ENCODE measurements at regions not wholly inside any gene's neighbourhood (a gene's known extent, or its start where the extent isn't known, plus 50 kb on each side); places are given as distances from the start of the nearest gene placed in this dataset.

DNA sequence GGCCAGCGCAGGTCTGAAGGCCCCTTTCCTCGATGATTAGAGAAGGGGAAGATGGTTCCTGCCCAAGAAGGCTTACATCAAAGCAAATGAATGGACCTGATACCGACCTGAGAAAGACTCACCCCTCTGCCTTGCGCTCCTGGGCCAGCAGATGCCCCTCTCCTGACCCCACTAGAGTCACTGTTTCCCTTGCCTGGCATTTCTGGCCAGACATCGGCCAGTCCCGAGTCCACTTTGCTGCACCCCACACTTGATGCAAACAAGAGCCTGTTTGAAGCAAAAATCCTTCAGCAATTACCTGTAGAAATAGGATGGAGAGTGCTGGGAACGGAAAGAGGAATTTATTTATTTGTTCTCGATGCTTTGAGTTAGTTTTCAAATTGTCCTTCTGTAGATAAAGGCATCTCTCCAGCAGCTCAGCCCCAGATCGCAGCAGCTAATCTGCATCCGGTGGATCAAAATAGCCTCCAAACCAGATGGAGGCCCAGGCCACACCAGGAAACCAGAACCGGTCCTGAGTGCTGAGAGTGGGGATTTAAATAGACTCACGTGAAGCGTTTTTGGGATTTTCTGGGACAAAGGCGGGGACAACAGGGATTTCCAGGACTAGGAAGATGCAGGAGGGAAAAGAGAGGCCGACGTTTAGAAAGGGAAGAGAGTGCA is 148.6 kb downstream of the TRIM29 start:
- TF ChIP-seq, protein P1, sequence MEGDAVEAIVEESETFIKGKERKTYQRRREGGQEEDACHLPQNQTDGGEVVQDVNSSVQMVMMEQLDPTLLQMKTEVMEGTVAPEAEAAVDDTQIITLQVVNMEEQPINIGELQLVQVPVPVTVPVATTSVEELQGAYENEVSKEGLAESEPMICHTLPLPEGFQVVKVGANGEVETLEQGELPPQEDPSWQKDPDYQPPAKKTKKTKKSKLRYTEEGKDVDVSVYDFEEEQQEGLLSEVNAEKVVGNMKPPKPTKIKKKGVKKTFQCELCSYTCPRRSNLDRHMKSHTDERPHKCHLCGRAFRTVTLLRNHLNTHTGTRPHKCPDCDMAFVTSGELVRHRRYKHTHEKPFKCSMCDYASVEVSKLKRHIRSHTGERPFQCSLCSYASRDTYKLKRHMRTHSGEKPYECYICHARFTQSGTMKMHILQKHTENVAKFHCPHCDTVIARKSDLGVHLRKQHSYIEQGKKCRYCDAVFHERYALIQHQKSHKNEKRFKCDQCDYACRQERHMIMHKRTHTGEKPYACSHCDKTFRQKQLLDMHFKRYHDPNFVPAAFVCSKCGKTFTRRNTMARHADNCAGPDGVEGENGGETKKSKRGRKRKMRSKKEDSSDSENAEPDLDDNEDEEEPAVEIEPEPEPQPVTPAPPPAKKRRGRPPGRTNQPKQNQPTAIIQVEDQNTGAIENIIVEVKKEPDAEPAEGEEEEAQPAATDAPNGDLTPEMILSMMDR (conservative IDR thresholded peaks at IDR 0.05), result no peak
- H3K27ac ChIP-seq, result no peak overlapping the region

DNA sequence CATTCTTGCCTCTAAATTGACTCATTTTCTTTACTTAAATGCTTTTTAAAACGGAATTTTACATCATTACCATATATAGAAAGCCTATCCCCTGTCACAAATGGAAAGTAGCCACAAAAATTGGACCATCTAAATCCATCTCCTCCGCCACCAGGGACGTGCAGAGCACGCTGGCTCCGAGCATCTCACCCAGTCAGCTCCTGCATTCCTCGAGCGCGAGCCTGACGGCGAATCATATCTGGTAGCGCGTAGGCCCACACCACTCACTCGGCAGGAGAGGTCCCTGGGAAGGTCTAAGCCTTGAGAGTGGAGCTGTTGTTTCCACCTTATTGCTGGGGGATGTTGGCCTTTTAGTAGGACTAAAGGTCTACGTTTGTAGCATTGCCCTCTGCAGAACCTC is 152.4 kb downstream of the TRIM29 start:
- no peak overlapping the region for H3K27ac ChIP-seq
- TF ChIP-seq, protein P1 (conservative IDR thresholded peaks at IDR 0.05), result no peak

DNA sequence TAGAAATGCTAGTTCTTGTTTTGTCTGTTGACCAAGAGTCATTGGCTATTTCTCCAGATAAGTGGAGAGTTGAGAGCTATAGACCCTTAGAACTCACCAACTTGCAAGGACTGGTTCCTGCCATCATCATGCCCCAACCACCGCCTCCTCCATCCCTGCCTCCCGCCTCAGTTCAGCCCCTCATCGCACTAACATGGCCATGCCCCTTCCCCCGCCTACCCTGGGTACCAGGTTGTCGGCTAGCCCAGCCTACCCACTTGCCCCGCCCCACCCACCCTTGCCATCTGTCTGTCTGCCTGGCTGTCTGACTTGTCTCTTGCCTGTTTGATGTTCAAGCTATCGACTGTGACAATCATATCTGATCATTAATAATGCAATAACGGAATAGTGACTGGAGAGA is 154.1 kb downstream of the TRIM29 start:
- TF ChIP-seq, protein P1 (conservative IDR thresholded peaks at IDR 0.05), result no peak

DNA sequence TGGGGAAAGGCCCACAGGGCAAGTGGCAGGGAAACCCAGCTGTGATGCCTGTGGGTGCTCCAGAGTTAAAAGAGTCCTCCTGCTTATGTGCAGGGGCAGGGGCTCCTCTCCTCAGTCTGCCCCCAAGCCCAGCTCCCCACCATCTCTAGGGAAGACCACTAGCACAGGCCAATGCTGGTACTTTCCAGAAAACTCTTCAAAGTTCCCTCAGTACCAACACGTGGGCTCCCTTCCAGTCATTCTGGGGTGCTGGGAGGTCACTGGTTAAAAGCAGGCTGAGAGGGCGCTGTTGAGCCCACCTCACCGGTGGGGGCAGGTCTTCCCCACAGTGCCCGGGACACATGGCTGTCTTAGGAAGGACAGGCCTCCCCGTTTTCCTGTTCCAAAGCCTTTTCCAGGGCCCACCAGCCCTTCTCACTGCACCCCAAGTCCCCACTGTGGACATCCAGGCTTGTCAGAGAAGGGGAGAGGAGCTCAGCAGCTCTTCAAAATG is 154.6 kb downstream of the TRIM29 start:
- TF ChIP-seq, protein P1 (conservative IDR thresholded peaks at IDR 0.05), result no peak
- H3K27ac ChIP-seq, result no peak overlapping the region

More for the DNA sequence above, 154.1 kb downstream of the TRIM29 start:
- no peak overlapping the region for H3K27ac ChIP-seq

DNA sequence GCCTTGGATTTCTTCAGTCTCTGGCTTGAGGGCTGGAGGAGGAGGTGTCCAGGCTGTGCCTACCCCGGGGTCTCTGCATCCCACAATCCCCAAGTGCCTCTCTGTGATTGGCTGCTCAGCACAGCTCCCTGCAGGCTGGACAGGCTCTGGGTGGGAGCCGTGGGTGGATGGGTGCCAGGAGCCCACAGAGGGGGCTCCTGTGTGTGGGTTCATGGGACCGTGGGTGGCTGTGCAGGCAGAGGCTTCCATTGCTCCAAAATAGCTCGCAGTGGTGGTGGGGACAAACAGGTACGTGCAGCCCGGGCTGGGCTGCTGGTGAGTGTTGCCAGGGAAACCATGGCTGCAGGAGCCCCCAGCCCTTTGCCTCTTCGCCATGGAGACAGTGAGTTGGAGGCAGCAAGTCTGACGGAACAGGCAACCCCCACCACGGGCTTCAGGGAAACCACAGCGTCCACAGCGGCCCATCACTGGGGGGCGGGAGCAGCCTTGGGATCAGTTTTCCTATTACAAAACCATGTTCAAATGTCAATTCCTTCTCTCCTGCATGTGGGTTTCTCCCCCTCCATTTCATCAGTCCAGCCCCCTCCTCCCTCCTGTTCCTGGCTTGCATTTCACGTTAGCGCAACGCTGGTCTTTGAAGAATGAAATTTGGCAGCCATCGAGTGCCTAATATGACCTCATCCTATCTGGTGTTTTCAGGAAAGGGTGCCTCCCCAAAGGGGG is 155.2 kb downstream of the TRIM29 start:
- TF ChIP-seq, protein P1 (conservative IDR thresholded peaks at IDR 0.05), result no peak
- no peak overlapping the region for H3K27ac ChIP-seq

DNA sequence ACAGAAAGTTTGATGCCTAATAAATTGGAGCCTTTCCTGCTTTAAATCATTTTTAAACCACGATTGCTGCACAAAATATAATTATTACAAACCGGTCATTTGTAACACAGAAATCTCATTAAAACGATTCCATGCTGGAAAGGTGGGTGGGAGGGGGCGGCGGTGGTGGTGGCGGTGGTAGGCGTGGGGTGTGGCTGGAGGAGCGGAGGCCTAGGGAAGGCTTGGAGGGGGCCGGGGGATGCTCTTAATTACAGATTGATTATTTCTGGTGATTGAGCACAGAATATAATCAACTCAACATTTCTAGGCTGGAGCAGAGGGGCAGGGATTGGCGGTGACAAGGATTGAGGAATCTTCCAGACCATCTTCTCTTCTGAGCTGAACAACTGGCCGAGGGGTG is 157.5 kb downstream of the TRIM29 start:
- H3K27ac ChIP-seq, result no peak overlapping the region
- TF ChIP-seq, protein P1 (conservative IDR thresholded peaks at IDR 0.05), result no peak

DNA sequence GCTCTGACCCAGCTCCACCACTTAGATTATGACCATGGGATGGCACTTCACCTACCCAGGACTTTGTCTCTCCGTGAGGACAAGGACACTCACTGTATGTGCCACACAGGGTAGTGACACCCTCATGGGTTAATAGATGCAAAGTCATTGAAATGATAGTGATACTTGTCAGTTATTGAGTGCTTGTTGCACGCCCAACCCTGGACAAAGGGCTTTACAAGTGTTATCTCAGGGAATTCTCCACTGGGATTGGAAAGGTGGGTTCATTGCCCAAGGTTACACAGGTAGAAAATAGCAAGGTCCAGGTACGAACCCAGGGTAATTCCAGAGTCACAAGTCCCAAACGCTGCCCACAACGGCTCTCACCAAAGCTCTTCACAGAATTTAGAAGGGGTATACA is 158.2 kb downstream of the TRIM29 start:
- no peak overlapping the region for H3K27ac ChIP-seq
- TF ChIP-seq, protein P1 (conservative IDR thresholded peaks at IDR 0.05), result no peak

All from VCaP (cell line).